SK-N-SH treated with all-trans-retinoic acid at 6 μM for 48 hours (cell line): ENCODE measurements at regions not wholly inside any gene's neighbourhood (a gene's known extent, or its start where the extent isn't known, plus 50 kb on each side); places are given as distances from the start of the nearest gene placed in this dataset.
A peak's percentile ranks its signal among the peaks of the same experiment; 100 is the strongest.

ENCODE experiments used
- ATAC-seq: fragments of 200-7000 bp; cut with Tn5 transposase; 3 replicates; pipeline ENCODE4 v1.9.1; 2020; ENCODE audit warnings: mild to moderate bottlenecking, moderate library complexity
- CREB5 ChIP-seq: fragments of 250-450 bp; sonication (Bioruptor Pico); IDR thresholded peaks from 2 replicates; pipeline ENCODE4 v1.5.1; 2020; ENCODE audit warnings: low read depth, mild to moderate bottlenecking, moderate library complexity
- CSDC2 ChIP-seq: fragments of 250-450 bp; sonication (Bioruptor Pico); IDR thresholded peaks from 2 replicates; pipeline ENCODE4 v1.5.0; 2020; ENCODE audit warnings: mild to moderate bottlenecking, moderate library complexity
- CSRNP3 ChIP-seq: fragments of 250-450 bp; sonication (Bioruptor Pico); IDR thresholded peaks from 2 replicates; pipeline ENCODE4 v1.5.1; 2021; ENCODE audit warnings: mild to moderate bottlenecking, moderate library complexity
- ESRRG ChIP-seq: fragments of 250-450 bp; sonication (Bioruptor Pico); IDR thresholded peaks from 2 replicates; pipeline ENCODE4 v1.6.1; 2021; ENCODE audit warnings: mild to moderate bottlenecking
- GLIS3 ChIP-seq: fragments of 250-450 bp; sonication (Bioruptor Pico); IDR thresholded peaks from 2 replicates; pipeline ENCODE4 v1.5.0; 2020; ENCODE audit warnings: mild to moderate bottlenecking, moderate library complexity
- ISL1 ChIP-seq: fragments of 250-450 bp; sonication (Bioruptor Pico); IDR thresholded peaks from 2 replicates; pipeline ENCODE4 v2.1.2; 2022; ENCODE audit warnings: mild to moderate bottlenecking, moderate library complexity
- OSR1 ChIP-seq: fragments of 250-450 bp; sonication (Bioruptor Pico); IDR thresholded peaks from 2 replicates; pipeline ENCODE4 v1.8.0; 2022; ENCODE audit warnings: moderate library complexity, mild to moderate bottlenecking, inconsistent platforms
- PATZ1 ChIP-seq: fragments of 250-450 bp; sonication (Bioruptor Pico); IDR thresholded peaks from 2 replicates; pipeline ENCODE4 v1.8.0; 2020; ENCODE audit warnings: mild to moderate bottlenecking, moderate library complexity, borderline replicate concordance
- POU6F1 ChIP-seq: fragments of 250-450 bp; sonication (Bioruptor Pico); IDR thresholded peaks from 2 replicates; pipeline ENCODE4 v1.8.0; 2021; ENCODE audit warnings: low read depth, mild to moderate bottlenecking, moderate library complexity, borderline replicate concordance
- RARB ChIP-seq: fragments of 250-450 bp; sonication (Bioruptor Pico); IDR thresholded peaks from 2 replicates; pipeline ENCODE4 v1.8.0; 2021; ENCODE audit warnings: mild to moderate bottlenecking, moderate library complexity
- SNAI2 ChIP-seq: fragments of 250-450 bp; sonication (Bioruptor Pico); IDR thresholded peaks from 2 replicates; pipeline ENCODE4 v1.5.0; 2020; ENCODE audit warnings: mild to moderate bottlenecking, moderate library complexity
- TCF4 ChIP-seq: fragments of 250-450 bp; sonication (Bioruptor Pico); IDR thresholded peaks from 2 replicates; pipeline ENCODE4 v1.8.0; 2021; ENCODE audit warnings: mild to moderate bottlenecking, moderate library complexity, borderline replicate concordance
- TOX ChIP-seq: fragments of 250-450 bp; sonication (Bioruptor Pico); IDR thresholded peaks from 2 replicates; pipeline ENCODE4 v1.8.0; 2021; ENCODE audit warnings: mild to moderate bottlenecking, moderate library complexity, borderline replicate concordance
- TSHZ2 ChIP-seq: fragments of 250-450 bp; sonication (Bioruptor Pico); IDR thresholded peaks from 2 replicates; pipeline ENCODE4 v1.5.0; 2020; ENCODE audit warnings: mild to moderate bottlenecking, moderate library complexity
- ZC3H10 ChIP-seq: fragments of 250-450 bp; sonication (Bioruptor Pico); IDR thresholded peaks from 2 replicates; pipeline ENCODE4 v1.5.1; 2021; ENCODE audit warnings: mild to moderate bottlenecking, moderate library complexity
- ZFP30 ChIP-seq: fragments of 450-650 bp; formaldehyde crosslinking; IDR thresholded peaks from 2 replicates; pipeline ENCODE4 v1.5.0; 2022; ENCODE audit warnings: mild to moderate bottlenecking, moderate library complexity
- ZNF565 ChIP-seq: fragments of 450-650 bp; formaldehyde crosslinking; conservative IDR thresholded peaks from 2 replicates; pipeline ENCODE4 v1.5.0; 2020; ENCODE audit warnings: low read depth, mild to moderate bottlenecking, moderate library complexity
- ZNF8 ChIP-seq: fragments of 450-650 bp; formaldehyde crosslinking; IDR thresholded peaks from 2 replicates; pipeline ENCODE4 v1.5.0; 2020; ENCODE audit warnings: mild to moderate bottlenecking, moderate library complexity

- TF ChIP-seq GLIS3 (CRISPR knock-in tag), result no peak
- no peak for TF ChIP-seq ZFP30 (CRISPR knock-in tag)
- TF ChIP-seq CSRNP3 (CRISPR knock-in tag), result no peak
- TF ChIP-seq TOX (CRISPR knock-in tag), result no peak
- TF ChIP-seq ESRRG (CRISPR knock-in tag), result no peak
- no peak for TF ChIP-seq CREB5 (CRISPR knock-in tag)
- no peak for TF ChIP-seq POU6F1 (CRISPR knock-in tag)
- no peak for TF ChIP-seq CSDC2 (CRISPR knock-in tag)
- TF ChIP-seq ZNF565 (CRISPR knock-in tag), result no peak
- TF ChIP-seq, all 23 proteins: peak for 0
- peak; percentile 87 for ATAC-seq
These were observed 517.1 kb upstream of the ZFP42 start for GRCh38 chr4:187478292-187479140.

- ATAC-seq, result no peak
These were observed 516.1 kb upstream of the ZFP42 start for GRCh38 chr4:187479511-187479910.

More at GRCh38 chr4:187479511-187479910, 516.1 kb upstream of the ZFP42 start:
- no peak for TF ChIP-seq GLIS3 (CRISPR knock-in tag)
- no peak for TF ChIP-seq ZC3H10 (CRISPR knock-in tag)
- no peak for TF ChIP-seq ZNF8 (CRISPR knock-in tag)
- no peak for TF ChIP-seq PATZ1 (CRISPR knock-in tag)
- TF ChIP-seq ESRRG (CRISPR knock-in tag), result no peak
- no peak for TF ChIP-seq ZFP30 (CRISPR knock-in tag)
- no peak for TF ChIP-seq TSHZ2
- TF ChIP-seq ISL1 (CRISPR knock-in tag), result no peak
- TF ChIP-seq CREB5 (CRISPR knock-in tag), result no peak
- TF ChIP-seq SNAI2 (CRISPR knock-in tag), result no peak
- no peak for TF ChIP-seq RARB (CRISPR knock-in tag)
- no peak for TF ChIP-seq POU6F1 (CRISPR knock-in tag)
- no peak for TF ChIP-seq TCF4 (CRISPR knock-in tag)
- TF ChIP-seq ZNF565 (CRISPR knock-in tag), result no peak
- no peak for TF ChIP-seq OSR1 (CRISPR knock-in tag)
